ENCODE measurements at regions not wholly inside any gene's neighbourhood (a gene's known extent, or its start where the extent isn't known, plus 50 kb on each side); places are given as distances from the start of the nearest gene placed in this dataset.

DNA sequence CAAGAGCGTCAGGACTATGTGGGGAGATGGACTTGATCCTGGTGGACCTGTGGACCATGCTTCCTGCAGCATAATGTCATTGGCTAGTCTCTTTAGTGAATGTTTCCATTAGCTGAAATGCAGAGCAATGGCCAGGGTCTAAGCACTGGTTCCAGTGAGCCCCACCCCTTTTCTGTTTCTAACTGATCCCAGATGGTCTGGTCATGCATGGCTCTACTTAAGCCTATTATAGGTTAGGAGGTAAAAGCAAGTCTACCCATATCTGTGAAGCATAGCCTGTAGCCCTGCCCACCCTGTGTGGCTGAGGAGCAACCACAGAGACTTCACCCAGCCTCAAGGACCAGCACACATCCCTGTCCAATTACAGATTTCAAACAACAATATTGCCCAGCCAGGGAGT lies 419.2 kb downstream of the ZNF385D start:
- TF ChIP-seq, protein P1, sequence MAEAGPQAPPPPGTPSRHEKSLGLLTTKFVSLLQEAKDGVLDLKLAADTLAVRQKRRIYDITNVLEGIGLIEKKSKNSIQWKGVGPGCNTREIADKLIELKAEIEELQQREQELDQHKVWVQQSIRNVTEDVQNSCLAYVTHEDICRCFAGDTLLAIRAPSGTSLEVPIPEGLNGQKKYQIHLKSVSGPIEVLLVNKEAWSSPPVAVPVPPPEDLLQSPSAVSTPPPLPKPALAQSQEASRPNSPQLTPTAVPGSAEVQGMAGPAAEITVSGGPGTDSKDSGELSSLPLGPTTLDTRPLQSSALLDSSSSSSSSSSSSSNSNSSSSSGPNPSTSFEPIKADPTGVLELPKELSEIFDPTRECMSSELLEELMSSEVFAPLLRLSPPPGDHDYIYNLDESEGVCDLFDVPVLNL (IDR thresholded peaks at IDR 0.05; ENCODE audit: low read depth, low read length), result no peak
- no peak for TF ChIP-seq ZNF384 (IDR thresholded peaks at IDR 0.05; ENCODE audit: borderline replicate concordance, low read depth, low read length)
- Histone ChIP-seq H3K9ac (ENCODE audit: control insufficient read depth, insufficient read depth, low read length) (no peak overlapping the region), H3K27ac (ENCODE audit: control insufficient read depth, insufficient read depth) (no peak overlapping the region), H4K20me1 (ENCODE audit: control insufficient read depth, insufficient read depth) (no peaks in the 10 kb centered on the region), H3K4me1 (ENCODE audit: control insufficient read depth, insufficient read depth, low read length) (no peaks in the 10 kb centered on the region), H3K36me3 (ENCODE audit: control insufficient read depth in 2 of 2, insufficient read depth in 2 of 2, low read length in 1 of 2) (no peaks in the 10 kb centered on the region), H3K79me2 (ENCODE audit: control insufficient read depth, insufficient read depth, low read length) (no peaks in the 10 kb centered on the region), H3K4me2 (ENCODE audit: control insufficient read depth, insufficient read depth) (no peak overlapping the region), H3K27me3 (replicated peaks in 1 of 2; ENCODE audit: control insufficient read depth in 2 of 2, insufficient read depth in 2 of 2, low read length in 1 of 2) (no peaks in the 10 kb centered on the region; a peak in 1 of 4 replicates), H3K9me3 (replicated peaks; ENCODE audit: control insufficient read depth, insufficient read depth, low read length) (no peaks in the 10 kb centered on the region), H3K4me3 (no peak overlapping the region), H2AFZ (ENCODE audit: control insufficient read depth, low read depth, low read length) (no peak overlapping the region)
- CTCF ChIA-PET, result no interaction called here
- in situ Hi-C loops (cut with MboI) (no loop called here), intact Hi-C loops (cut with micrococcal nuclease; ENCODE audit: unreplicated experiment) (no loop called here)
- BruUV-seq (replicated peaks), result no TSS peak
- RAD21 ChIA-PET (ENCODE audit: unreplicated experiment), result interaction anchor here (2.4 kb wide), 1 partner anchor 114 kb away, joined by 11 read pairs; no protein-coding TSS in a partner anchor
- ATAC-seq, result no peak
- SMC1A ChIA-PET (ENCODE audit: uncharacterized antibody, unreplicated experiment), result interaction anchor here (0.9 to 2.9 kb wide), 2 partner anchors 10 to 115 kb away, joined by 3 to 15 read pairs; no protein-coding TSS in a partner anchor
- POLR2A ChIA-PET, result no interaction called here
- 0% methylated on average over 1 of the region's 1 CpG for WGBS (ENCODE audit: insufficient coverage, insufficient replicate concordance, low lambda C conversion rate, missing lambda C conversion rate)
- no peak for DNase-seq (ENCODE audit: low read depth, low spot score)
- no peak for FAIRE-seq

DNA sequence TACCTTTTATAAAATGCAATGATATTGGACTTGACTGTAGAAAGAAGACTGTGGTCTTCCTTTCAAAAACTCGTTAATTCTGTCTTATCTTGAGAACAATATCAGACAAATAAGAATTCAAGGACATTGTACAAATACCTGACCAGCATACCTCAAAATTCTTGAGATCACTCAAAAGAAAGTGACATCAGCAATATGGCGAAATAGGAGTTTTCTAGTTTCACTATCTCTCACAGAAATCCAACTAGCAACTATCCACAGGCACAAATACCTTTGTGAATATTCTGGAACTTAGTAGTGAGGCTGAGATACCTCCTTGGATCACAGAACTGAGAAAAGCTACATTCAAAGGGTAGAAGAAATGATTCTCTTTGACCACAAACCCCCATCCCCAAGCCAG lies 419.7 kb downstream of the ZNF385D start:
- no peak for FAIRE-seq
- H3K4me2 ChIP-seq (ENCODE audit: control insufficient read depth, insufficient read depth), result no peak overlapping the region
- no peak overlapping the region for H2AFZ ChIP-seq (ENCODE audit: control insufficient read depth, low read depth, low read length)
- ChIA-PET CTCF (no interaction called here), SMC1A (ENCODE audit: uncharacterized antibody, unreplicated experiment) (interaction anchor here (0.9 to 2.9 kb wide), 4 partner anchors 10 to 116 kb away, joined by 3 to 15 read pairs (median 8); no protein-coding TSS in a partner anchor), RAD21 (ENCODE audit: unreplicated experiment) (interaction anchor here (0.7 to 2.4 kb wide), 2 partner anchors 11 to 115 kb away, joined by 3 to 11 read pairs; no protein-coding TSS in a partner anchor), POLR2A (no interaction called here)
- ATAC-seq, result no peak
- no peak overlapping the region for H3K4me3 ChIP-seq
- H3K36me3 ChIP-seq (ENCODE audit: control insufficient read depth in 2 of 2, insufficient read depth in 2 of 2, low read length in 1 of 2), result no peaks in the 10 kb centered on the region
- H3K27ac ChIP-seq (ENCODE audit: control insufficient read depth, insufficient read depth), result no peak overlapping the region
- no peak for TF ChIP-seq NRF1 (conservative IDR thresholded peaks at IDR 0.05; ENCODE audit: low read depth, low read length)
- TF ChIP-seq SMC3 (IDR thresholded peaks at IDR 0.05; ENCODE audit: borderline replicate concordance, low read length), result no peak
- no peak for TF ChIP-seq TBL1XR1 (IDR thresholded peaks at IDR 0.05; ENCODE audit: low read depth, low read length)
- no peak for TF ChIP-seq ZNF384 (IDR thresholded peaks at IDR 0.05; ENCODE audit: borderline replicate concordance, low read depth, low read length)
- TF ChIP-seq, protein P2, sequence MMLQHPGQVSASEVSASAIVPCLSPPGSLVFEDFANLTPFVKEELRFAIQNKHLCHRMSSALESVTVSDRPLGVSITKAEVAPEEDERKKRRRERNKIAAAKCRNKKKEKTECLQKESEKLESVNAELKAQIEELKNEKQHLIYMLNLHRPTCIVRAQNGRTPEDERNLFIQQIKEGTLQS (IDR thresholded peaks at IDR 0.05; ENCODE audit: borderline replicate concordance, extremely low read depth, low read depth, low read length), result no peak
- H3K9me3 ChIP-seq (replicated peaks; ENCODE audit: control insufficient read depth, insufficient read depth, low read length), result no peaks in the 10 kb centered on the region
- BruUV-seq (replicated peaks), result no TSS peak
- intact Hi-C loops (cut with micrococcal nuclease; ENCODE audit: unreplicated experiment) (no loop called here), in situ Hi-C loops (cut with MboI) (no loop called here)
- H3K27me3 ChIP-seq (replicated peaks in 1 of 2; ENCODE audit: control insufficient read depth in 2 of 2, insufficient read depth in 2 of 2, low read length in 1 of 2), result no peaks in the 10 kb centered on the region
- no peak overlapping the region for H3K9ac ChIP-seq (ENCODE audit: control insufficient read depth, insufficient read depth, low read length)
- no peaks in the 10 kb centered on the region for H4K20me1 ChIP-seq (ENCODE audit: control insufficient read depth, insufficient read depth)
- no peaks in the 10 kb centered on the region for H3K4me1 ChIP-seq (ENCODE audit: control insufficient read depth, insufficient read depth, low read length)
- DNase-seq (ENCODE audit: low read depth, low spot score), result no peak
- WGBS (ENCODE audit: insufficient coverage, insufficient replicate concordance, low lambda C conversion rate, missing lambda C conversion rate), result 0% methylated on average over 2 of the region's 2 CpGs
- H3K79me2 ChIP-seq (ENCODE audit: control insufficient read depth, insufficient read depth, low read length), result no peaks in the 10 kb centered on the region
